ENCODE measurements at regions not wholly inside any gene's neighbourhood (a gene's known extent, or its start where the extent isn't known, plus 50 kb on each side); places are given as distances from the start of the nearest gene placed in this dataset.

DNA sequence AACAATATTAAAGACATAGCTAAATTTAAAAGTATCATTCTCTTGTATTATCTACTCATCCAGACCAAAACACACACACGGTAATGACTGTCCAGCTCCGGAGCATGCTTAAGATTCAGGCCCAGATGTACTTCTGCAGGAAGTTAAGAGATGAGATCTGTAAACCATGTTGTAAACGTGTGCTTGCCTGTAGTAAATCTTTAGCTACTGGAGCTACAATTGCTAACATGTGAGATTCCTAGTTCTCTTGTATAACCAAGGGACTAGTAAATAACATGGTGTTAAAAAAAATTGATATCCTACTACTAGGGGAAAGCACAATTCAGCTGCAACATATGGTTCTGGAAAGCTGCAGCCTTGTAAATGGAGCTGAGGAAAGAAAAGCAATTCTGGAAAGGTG, 651.7 kb upstream of the CCDC54 start:
- TF ChIP-seq, protein P1, sequence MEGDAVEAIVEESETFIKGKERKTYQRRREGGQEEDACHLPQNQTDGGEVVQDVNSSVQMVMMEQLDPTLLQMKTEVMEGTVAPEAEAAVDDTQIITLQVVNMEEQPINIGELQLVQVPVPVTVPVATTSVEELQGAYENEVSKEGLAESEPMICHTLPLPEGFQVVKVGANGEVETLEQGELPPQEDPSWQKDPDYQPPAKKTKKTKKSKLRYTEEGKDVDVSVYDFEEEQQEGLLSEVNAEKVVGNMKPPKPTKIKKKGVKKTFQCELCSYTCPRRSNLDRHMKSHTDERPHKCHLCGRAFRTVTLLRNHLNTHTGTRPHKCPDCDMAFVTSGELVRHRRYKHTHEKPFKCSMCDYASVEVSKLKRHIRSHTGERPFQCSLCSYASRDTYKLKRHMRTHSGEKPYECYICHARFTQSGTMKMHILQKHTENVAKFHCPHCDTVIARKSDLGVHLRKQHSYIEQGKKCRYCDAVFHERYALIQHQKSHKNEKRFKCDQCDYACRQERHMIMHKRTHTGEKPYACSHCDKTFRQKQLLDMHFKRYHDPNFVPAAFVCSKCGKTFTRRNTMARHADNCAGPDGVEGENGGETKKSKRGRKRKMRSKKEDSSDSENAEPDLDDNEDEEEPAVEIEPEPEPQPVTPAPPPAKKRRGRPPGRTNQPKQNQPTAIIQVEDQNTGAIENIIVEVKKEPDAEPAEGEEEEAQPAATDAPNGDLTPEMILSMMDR (IDR thresholded peaks at IDR 0.05): no peak
- no peak for TF ChIP-seq POLR2A (IDR thresholded peaks at IDR 0.05)
